Neural cell (in vitro differentiated cells): ENCODE measurements at regions not wholly inside any gene's neighbourhood (a gene's known extent, or its start where the extent isn't known, plus 50 kb on each side); places are given as distances from the start of the nearest gene placed in this dataset.

Experiments used
- H2AFZ ChIP-seq: fragments of 200-600, 300-800 bp; sonication (generic), shearing (Covaris generic); 2 replicates; pipeline ENCODE4 v1.6.0; 2014; ENCODE audit warnings: low read depth, mild to moderate bottlenecking, antibody characterized with exemption, low read length, moderate library complexity
- H3F3A ChIP-seq: fragments of 200-600 bp; shearing (Covaris generic); 2 replicates; pipeline ENCODE4 v1.6.1; 2016; ENCODE audit warnings: mild to moderate bottlenecking, moderate library complexity, mixed read lengths, antibody characterized with exemption, low read length; ENCODE audit not compliant: insufficient read depth, poor library complexity, severe bottlenecking
- H3K27ac ChIP-seq: fragments of 200-600, 300-800 bp; sonication (generic), shearing (Covaris generic); 2 replicates; pipeline ENCODE4 v1.5.1; 2014; ENCODE audit warnings: mild to moderate bottlenecking, low read length, moderate library complexity
- H3K27me3 ChIP-seq: fragments of 300-800, 200-600 bp; sonication (generic), shearing (Covaris generic); 2 replicates; pipeline ENCODE4 v1.6.0; 2014; ENCODE audit warnings: mild to moderate bottlenecking, low read depth, low read length, moderate library complexity; ENCODE audit not compliant: insufficient read depth
- H3K36me3 ChIP-seq: fragments of 300-800, 200-600 bp; sonication (generic), shearing (Covaris generic); 2 replicates; pipeline ENCODE4 v1.5.1; 2014; ENCODE audit warnings: mild to moderate bottlenecking, antibody characterized with exemption, low read length, moderate library complexity; ENCODE audit not compliant: insufficient read depth
- H3K4me2 ChIP-seq: fragments of 300-800, 200-600 bp; sonication (generic), shearing (Covaris generic); 2 replicates; pipeline ENCODE4 v1.6.0; 2014; ENCODE audit warnings: mild to moderate bottlenecking, low read length
- H3K4me3 ChIP-seq: fragments of 300-800, 200-600 bp; sonication (generic), shearing (Covaris generic); 2 replicates; pipeline ENCODE4 v1.5.1; 2014; ENCODE audit warnings: mild to moderate bottlenecking, low read length, moderate library complexity
- H3K79me2 ChIP-seq: fragments of 200-600 bp; shearing (Covaris generic); replicated peaks from 2 replicates; pipeline ENCODE4 v1.6.0; 2014; ENCODE audit warnings: mild to moderate bottlenecking, low read length, moderate library complexity; ENCODE audit not compliant: insufficient read depth
- H3K9ac ChIP-seq: fragments of 300-800, 200-600 bp; sonication (generic), shearing (Covaris generic); 2 replicates; pipeline ENCODE4 v1.6.1; 2016; ENCODE audit warnings: mild to moderate bottlenecking, low read length, mixed read lengths
- H3K9me2 ChIP-seq: fragments of 200-600 bp; shearing (Covaris generic); 2 replicates; pipeline ENCODE4 v1.6.1; 2016; ENCODE audit warnings: mild to moderate bottlenecking, low read length, mixed read lengths; ENCODE audit not compliant: insufficient read depth
- H3K9me3 ChIP-seq: fragments of 200-600, 300-800 bp; sonication (generic), shearing (Covaris generic); 2 replicates; pipeline ENCODE4 v1.6.1; 2016; ENCODE audit warnings: mild to moderate bottlenecking, mixed run types, low read length, moderate library complexity, mixed read lengths
- H4K20me1 ChIP-seq: fragments of 200-600 bp; shearing (Covaris generic); 2 replicates; pipeline ENCODE4 v1.6.1; 2016; ENCODE audit warnings: mild to moderate bottlenecking, mixed run types; ENCODE audit not compliant: insufficient read depth
- CTCF ChIP-seq: fragments of 450-650 bp; IDR thresholded peaks from 2 replicates; pipeline ENCODE4 v1.5.1; 2014; ENCODE audit warnings: antibody characterized with exemption, mild to moderate bottlenecking, moderate library complexity; ENCODE audit not compliant: poor library complexity, severe bottlenecking
- EP300 ChIP-seq: fragments of 450-650 bp; conservative IDR thresholded peaks from 2 replicates; pipeline ENCODE4 v1.6.1; 2014; ENCODE audit warnings: antibody characterized with exemption, mild to moderate bottlenecking, moderate library complexity; ENCODE audit not compliant: poor library complexity, severe bottlenecking
- EZH2 ChIP-seq: fragments of 200-600, 300-800 bp; shearing (Covaris generic), sonication (generic); IDR thresholded peaks from 2 replicates; pipeline ENCODE4 v1.6.1; 2014; ENCODE audit warnings: antibody characterized with exemption, low read length, borderline replicate concordance, mild to moderate bottlenecking; ENCODE audit not compliant: insufficient read depth, poor library complexity, severe bottlenecking
- MXI1 ChIP-seq: fragments of 450-650 bp; conservative IDR thresholded peaks from 2 replicates; pipeline ENCODE4 v1.6.1; 2014; ENCODE audit warnings: antibody characterized with exemption, mild to moderate bottlenecking; ENCODE audit not compliant: poor library complexity, severe bottlenecking
- POLR2AphosphoS5 ChIP-seq: IDR thresholded peaks from 2 replicates; pipeline ENCODE4 v1.6.1; 2012
- RAD21 ChIP-seq: fragments of 450-650 bp; conservative IDR thresholded peaks from 2 replicates; pipeline ENCODE4 v1.6.1; 2014; ENCODE audit warnings: antibody characterized with exemption, mild to moderate bottlenecking, moderate library complexity
- REST ChIP-seq: IDR thresholded peaks from 2 replicates; pipeline ENCODE4 v1.6.1; 2012; ENCODE audit warnings: borderline replicate concordance
- SMC3 ChIP-seq: fragments of 450-650 bp; conservative IDR thresholded peaks from 2 replicates; pipeline ENCODE4 v1.6.1; 2014; ENCODE audit warnings: antibody characterized with exemption, mild to moderate bottlenecking, moderate library complexity; ENCODE audit not compliant: poor library complexity
- TAF1 ChIP-seq: IDR thresholded peaks from 2 replicates; pipeline ENCODE4 v1.6.1; 2012; ENCODE audit warnings: low read depth

- no peaks in the 10 kb centered on the region for H3K36me3 ChIP-seq
- no peaks in the 10 kb centered on the region for H3K9me2 ChIP-seq
- no peak overlapping the region for H3K9ac ChIP-seq
- no peak overlapping the region for H3K27ac ChIP-seq
- H3K27me3 ChIP-seq: peaks cover 16% of the 10 kb centered on the region
- no peaks in the 10 kb centered on the region for H3K79me2 ChIP-seq
- H3K4me2 ChIP-seq: no peak overlapping the region
- no peaks in the 10 kb centered on the region for H3K9me3 ChIP-seq
- TF ChIP-seq SMC3: no peak
- no peak for TF ChIP-seq EZH2
- no peak for TF ChIP-seq EP300
- TF ChIP-seq MXI1: no peak
- no peak for TF ChIP-seq REST
- TF ChIP-seq CTCF: no peak
- TF ChIP-seq RAD21: no peak
- TF ChIP-seq POLR2AphosphoS5: no peak
- TF ChIP-seq TAF1: no peak
- no peaks in the 10 kb centered on the region for H4K20me1 ChIP-seq
- no peak overlapping the region for H3K4me3 ChIP-seq
- H3F3A ChIP-seq: no peaks in the 10 kb centered on the region
- no peak overlapping the region for H2AFZ ChIP-seq
Observed at GRCh38 chr1:17920881-17921640, 165.9 kb downstream of the ACTL8 start.

DNA sequence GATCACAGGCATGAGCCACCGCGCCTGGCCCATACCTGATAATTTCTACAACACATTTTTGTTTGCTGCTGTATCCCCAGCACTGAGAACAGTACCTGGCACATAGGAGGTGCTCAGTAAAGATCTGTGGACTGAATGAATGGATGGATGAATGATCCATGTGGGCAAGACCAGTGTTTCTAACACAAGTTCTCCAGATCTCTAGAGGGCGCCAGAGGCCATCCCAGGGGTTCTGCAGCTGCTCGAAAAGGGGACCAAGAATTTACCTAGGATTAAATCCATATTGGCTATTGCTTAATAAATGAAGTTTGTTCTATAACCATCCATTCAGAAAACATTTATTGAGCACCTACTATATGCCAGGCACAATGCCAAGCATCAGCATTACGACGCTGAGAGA, 167.7 kb downstream of the ACTL8 start:
- Histone ChIP-seq H4K20me1 (no peaks in the 10 kb centered on the region), H3F3A (no peaks in the 10 kb centered on the region), H3K4me3 (no peak overlapping the region), H3K36me3 (no peaks in the 10 kb centered on the region), H3K4me2 (no peak overlapping the region), H3K27ac (no peak overlapping the region), H3K79me2 (no peaks in the 10 kb centered on the region), H2AFZ (no peak overlapping the region), H3K9me3 (no peaks in the 10 kb centered on the region), H3K9ac (no peak overlapping the region), H3K9me2 (no peaks in the 10 kb centered on the region), H3K27me3 (peaks cover 12% of the 10 kb centered on the region)
- TF ChIP-seq RAD21 (peak; percentile 72), CTCF (peak; percentile 67), TAF1 (no peak), EZH2 (no peak), EP300 (no peak), SMC3 (peak; percentile 71)
